DND-41 (cell line): ENCODE measurements at regions not wholly inside any gene's neighbourhood (a gene's known extent, or its start where the extent isn't known, plus 50 kb on each side); places are given as distances from the start of the nearest gene placed in this dataset.

Source experiments
- ATAC-seq: fragments of 200-7000 bp; cut with Tn5 transposase; 3 replicates; pipeline ENCODE4 v1.9.1; 2021; ENCODE audit warnings: low read depth; ENCODE audit not compliant: insufficient read depth
- DNase-seq: peaks from one replicate; pipeline ENCODE4 v3.0.0-alpha.2; 2020
- H2AFZ ChIP-seq: 2 replicates; pipeline ENCODE4 v1.6.0; 2012; ENCODE audit warnings: low read depth, low read length
- H3K27ac ChIP-seq: 2 replicates; pipeline ENCODE4 v1.5.1; 2012; ENCODE audit warnings: low read length, inconsistent platforms
- H3K27me3 ChIP-seq: fragments of 200-600 bp; sonication (generic); 2 replicates; pipeline ENCODE4 v1.6.0; 2012; ENCODE audit warnings: low read length, mild to moderate bottlenecking, inconsistent platforms; ENCODE audit not compliant: insufficient read depth, poor library complexity
- H3K36me3 ChIP-seq: 2 replicates; pipeline ENCODE4 v1.5.1; 2012; ENCODE audit warnings: low read length, inconsistent platforms; ENCODE audit not compliant: insufficient read depth
- H3K4me1 ChIP-seq: 2 replicates; pipeline ENCODE4 v1.5.1; 2012; ENCODE audit warnings: mild to moderate bottlenecking, low read length; ENCODE audit not compliant: insufficient read depth
- H3K4me2 ChIP-seq: 2 replicates; pipeline ENCODE4 v1.6.0; 2012; ENCODE audit warnings: mild to moderate bottlenecking, moderate library complexity, low read length, inconsistent platforms; ENCODE audit not compliant: insufficient read depth
- H3K4me3 ChIP-seq, 2 experiments: fragments of 200-600 bp in 1 of 2; shearing (Covaris generic) in 1 of 2; 2 replicates each; pipeline ENCODE4 v1.5.1; 2012 to 2016; ENCODE audit warnings: inconsistent platforms in 2 of 2, low read length in 2 of 2, mild to moderate bottlenecking in 2 of 2, low read depth in 1 of 2, moderate library complexity in 1 of 2
- H3K79me2 ChIP-seq: 2 replicates; pipeline ENCODE4 v1.6.0; 2012; ENCODE audit warnings: low read length, inconsistent platforms; ENCODE audit not compliant: insufficient read depth
- H3K9ac ChIP-seq: 2 replicates; pipeline ENCODE4 v1.6.0; 2012; ENCODE audit warnings: low read depth, mild to moderate bottlenecking, inconsistent platforms, low read length, moderate library complexity
- H3K9me3 ChIP-seq: 2 replicates; pipeline ENCODE4 v1.5.1; 2012; ENCODE audit warnings: low read length, moderate library complexity, mild to moderate bottlenecking, inconsistent platforms; ENCODE audit not compliant: insufficient read depth, severe bottlenecking
- H4K20me1 ChIP-seq: 2 replicates; pipeline ENCODE4 v1.6.0; 2012; ENCODE audit warnings: low read length; ENCODE audit not compliant: insufficient read depth
- EZH2 ChIP-seq: IDR thresholded peaks from 3 replicates; pipeline ENCODE4 v1.6.1; 2012; ENCODE audit warnings: borderline replicate concordance, low read depth, mild to moderate bottlenecking, moderate library complexity, low read length, inconsistent platforms; ENCODE audit not compliant: severe bottlenecking
- TF ChIP-seq, protein P1 (sequence below): IDR thresholded peaks from 2 replicates; pipeline ENCODE4 v1.5.1; 2012; ENCODE audit warnings: borderline replicate concordance, low read length, moderate library complexity, mild to moderate bottlenecking; ENCODE audit not compliant: poor library complexity, severe bottlenecking; ENCODE audit errors: extremely low read depth

GRCh38 chrX:5031792-5032191 is 1196.9 kb downstream of the NLGN4X start:
- TF ChIP-seq, protein P1, sequence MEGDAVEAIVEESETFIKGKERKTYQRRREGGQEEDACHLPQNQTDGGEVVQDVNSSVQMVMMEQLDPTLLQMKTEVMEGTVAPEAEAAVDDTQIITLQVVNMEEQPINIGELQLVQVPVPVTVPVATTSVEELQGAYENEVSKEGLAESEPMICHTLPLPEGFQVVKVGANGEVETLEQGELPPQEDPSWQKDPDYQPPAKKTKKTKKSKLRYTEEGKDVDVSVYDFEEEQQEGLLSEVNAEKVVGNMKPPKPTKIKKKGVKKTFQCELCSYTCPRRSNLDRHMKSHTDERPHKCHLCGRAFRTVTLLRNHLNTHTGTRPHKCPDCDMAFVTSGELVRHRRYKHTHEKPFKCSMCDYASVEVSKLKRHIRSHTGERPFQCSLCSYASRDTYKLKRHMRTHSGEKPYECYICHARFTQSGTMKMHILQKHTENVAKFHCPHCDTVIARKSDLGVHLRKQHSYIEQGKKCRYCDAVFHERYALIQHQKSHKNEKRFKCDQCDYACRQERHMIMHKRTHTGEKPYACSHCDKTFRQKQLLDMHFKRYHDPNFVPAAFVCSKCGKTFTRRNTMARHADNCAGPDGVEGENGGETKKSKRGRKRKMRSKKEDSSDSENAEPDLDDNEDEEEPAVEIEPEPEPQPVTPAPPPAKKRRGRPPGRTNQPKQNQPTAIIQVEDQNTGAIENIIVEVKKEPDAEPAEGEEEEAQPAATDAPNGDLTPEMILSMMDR = no peak
- TF ChIP-seq EZH2 = no peak
- Histone ChIP-seq H4K20me1 (no peaks in the 10 kb centered on the region), H3K4me1 (no peaks in the 10 kb centered on the region), H3K27me3 (no peaks in the 10 kb centered on the region), H3K36me3 (no peaks in the 10 kb centered on the region), H3K27ac (no peak overlapping the region), H3K79me2 (no peaks in the 10 kb centered on the region), H2AFZ (no peak overlapping the region), H3K9me3 (no peaks in the 10 kb centered on the region), H3K4me2 (no peak overlapping the region), H3K9ac (no peak overlapping the region), H3K4me3 (no peak overlapping the region)
- DNase-seq = no peak
- ATAC-seq = no peak

- Histone ChIP-seq H3K9me3 (no peaks in the 10 kb centered on the region), H3K4me1 (no peaks in the 10 kb centered on the region), H3K27me3 (no peaks in the 10 kb centered on the region), H3K4me2 (no peak overlapping the region), H2AFZ (no peak overlapping the region), H3K27ac (no peak overlapping the region), H3K36me3 (no peaks in the 10 kb centered on the region), H3K9ac (no peak overlapping the region), H3K79me2 (no peaks in the 10 kb centered on the region), H3K4me3 (no peak overlapping the region), H4K20me1 (no peaks in the 10 kb centered on the region)
- ATAC-seq = no peak
- TF ChIP-seq, protein P1 = no peak
- TF ChIP-seq EZH2 = no peak
- no peak for DNase-seq
Measured at GRCh38 chrX:5015451-5015850, 1213.2 kb downstream of the NLGN4X start.

- DNase-seq (no peak), ATAC-seq (no peak)
- Histone ChIP-seq H3K27me3 (no peaks in the 10 kb centered on the region), H4K20me1 (no peaks in the 10 kb centered on the region), H3K4me1 (no peaks in the 10 kb centered on the region), H3K27ac (no peak overlapping the region), H3K4me3 (no peak overlapping the region), H3K36me3 (no peaks in the 10 kb centered on the region), H3K4me2 (no peak overlapping the region), H3K79me2 (no peaks in the 10 kb centered on the region), H3K9ac (no peak overlapping the region), H2AFZ (no peak overlapping the region), H3K9me3 (no peaks in the 10 kb centered on the region)
- no peak for TF ChIP-seq EZH2
- TF ChIP-seq, protein P1 = no peak
Measured at GRCh38 chrX:4994855-4995254, 1233.8 kb downstream of the NLGN4X start.

DNA sequence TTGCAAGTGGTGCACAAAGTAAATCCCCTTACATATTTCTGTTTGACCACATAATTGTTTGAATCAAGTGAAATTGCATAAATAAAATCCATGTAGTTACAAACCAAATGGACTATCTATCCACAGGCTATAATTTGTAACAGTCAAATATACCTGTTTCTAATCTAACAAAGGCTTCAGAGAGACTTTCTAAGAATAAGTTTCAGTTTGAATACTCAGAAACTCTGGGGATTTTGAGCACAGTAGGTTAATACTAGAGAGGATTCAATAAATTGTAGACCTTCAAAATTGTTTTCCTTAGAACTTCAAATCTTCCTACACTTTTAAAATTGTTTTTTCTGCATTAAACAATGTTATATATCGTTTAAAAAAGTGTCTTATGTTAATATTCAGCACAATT is 1250.1 kb downstream of the NLGN4X start:
- no peak for ATAC-seq
- H3K27ac ChIP-seq = peak overlapping the region; percentile 35; the same call in 1 of the 2 replicates
- no peaks in the 10 kb centered on the region for H3K79me2 ChIP-seq
- no peak overlapping the region for H3K9ac ChIP-seq
- TF ChIP-seq, protein P1 = no peak
- TF ChIP-seq EZH2 = no peak
- H3K36me3 ChIP-seq = no peaks in the 10 kb centered on the region
- H3K4me2 ChIP-seq = no peak overlapping the region
- H3K4me1 ChIP-seq = peaks cover 8% of the 10 kb centered on the region; the same call in 1 of the 2 replicates
- H3K9me3 ChIP-seq = no peaks in the 10 kb centered on the region
- H3K27me3 ChIP-seq = no peaks in the 10 kb centered on the region
- H2AFZ ChIP-seq = no peak overlapping the region
- no peaks in the 10 kb centered on the region for H4K20me1 ChIP-seq
- no peak overlapping the region for H3K4me3 ChIP-seq
- no peak for DNase-seq
